HG03460 (cell line): ENCODE measurements at regions not wholly inside any gene's neighbourhood (a gene's known extent, or its start where the extent isn't known, plus 50 kb on each side); places are given as distances from the start of the nearest gene placed in this dataset.
"Not testable (repeated sequence)": the region's sequence is repeated elsewhere in the genome, so short reads cannot be mapped to it uniquely, and the experiment has no call there.

Source experiments
- ATAC-seq: cut with Tn5 transposase; IDR thresholded peaks from one replicate; pipeline ENCODE4 v1.9.1; 2021; ENCODE audit not compliant: unreplicated experiment

DNA sequence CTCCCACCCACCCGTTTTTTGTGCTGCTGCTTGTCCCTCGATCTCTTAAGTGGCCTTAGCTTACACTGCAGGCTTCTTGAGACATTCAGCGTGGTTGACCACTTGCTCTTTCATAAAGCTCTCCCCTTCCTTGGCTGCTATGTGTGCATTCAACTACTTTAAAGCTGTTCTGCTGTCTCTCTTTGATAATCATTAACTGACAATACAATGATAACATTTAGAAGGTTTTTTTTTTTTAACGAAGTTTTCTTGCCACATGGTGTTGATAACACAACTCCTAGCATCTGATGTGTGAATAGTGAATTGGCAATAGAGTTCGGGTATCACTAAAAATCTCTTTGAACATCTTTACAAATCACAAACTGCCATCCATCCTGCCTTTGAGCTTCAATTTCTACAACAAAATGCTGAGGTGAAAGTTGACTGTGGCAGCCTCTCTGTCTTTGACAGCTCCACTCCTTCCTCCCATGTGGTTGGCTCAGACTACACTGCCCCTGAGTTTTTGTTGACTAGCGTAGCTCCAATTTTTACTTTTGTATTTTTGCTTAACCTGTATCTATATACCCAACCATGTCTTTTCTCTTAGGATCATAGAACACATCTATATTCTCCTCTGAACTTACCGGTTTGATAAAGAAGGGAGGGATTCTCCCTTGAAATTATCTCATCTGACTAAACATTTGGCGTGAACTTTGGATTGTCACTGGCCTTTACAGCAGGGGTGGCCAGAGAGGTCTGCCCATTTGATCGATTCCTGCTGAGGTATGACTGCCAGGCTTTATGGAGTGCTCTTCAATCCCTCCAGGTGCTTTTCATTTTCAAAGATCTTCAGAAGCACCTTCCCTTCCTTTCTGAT lies 409.4 kb upstream of the CD180 start:
- no peak for ATAC-seq

- no peak for ATAC-seq
These were observed 394.9 kb upstream of the CD180 start for GRCh38 chr5:67591491-67591890.

DNA sequence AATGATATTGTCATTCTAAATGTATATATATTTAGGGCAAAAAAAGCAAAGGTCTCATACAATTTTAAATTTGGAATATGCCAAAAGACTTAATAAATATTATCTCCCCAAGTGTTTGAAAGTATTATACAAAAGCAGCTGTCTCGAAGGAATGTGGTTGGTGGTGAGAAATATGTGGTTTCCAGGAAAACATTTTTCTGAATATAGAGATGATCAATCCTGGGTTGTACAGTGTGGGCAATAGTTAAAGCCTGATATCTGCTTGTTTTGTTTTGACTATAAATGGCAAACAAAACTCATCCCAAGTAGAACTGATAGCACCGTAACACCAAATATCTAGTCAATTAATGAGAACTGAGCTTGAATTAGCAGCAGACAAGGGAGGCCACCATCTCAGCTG lies 391.8 kb upstream of the CD180 start:
- ATAC-seq: no peak

DNA sequence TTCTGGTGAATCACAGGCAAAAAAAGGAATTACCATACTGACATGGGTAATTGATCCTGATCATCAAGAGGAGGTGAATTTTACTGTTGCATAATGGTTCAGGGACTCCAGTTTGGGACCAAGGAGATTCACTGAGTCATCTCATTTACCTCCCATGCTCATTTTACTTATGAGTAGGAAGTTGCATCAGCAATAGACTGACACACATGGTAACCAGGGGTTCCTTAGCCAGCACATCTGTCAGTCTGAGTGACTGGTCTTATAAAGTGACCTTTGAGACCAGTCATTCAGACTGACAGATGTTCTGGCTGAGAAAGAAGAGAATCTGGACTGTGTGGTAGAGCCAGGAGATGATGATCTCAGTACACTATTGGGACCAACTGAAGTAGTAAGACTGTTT lies 384.6 kb upstream of the CD180 start:
- ATAC-seq: no peak

DNA sequence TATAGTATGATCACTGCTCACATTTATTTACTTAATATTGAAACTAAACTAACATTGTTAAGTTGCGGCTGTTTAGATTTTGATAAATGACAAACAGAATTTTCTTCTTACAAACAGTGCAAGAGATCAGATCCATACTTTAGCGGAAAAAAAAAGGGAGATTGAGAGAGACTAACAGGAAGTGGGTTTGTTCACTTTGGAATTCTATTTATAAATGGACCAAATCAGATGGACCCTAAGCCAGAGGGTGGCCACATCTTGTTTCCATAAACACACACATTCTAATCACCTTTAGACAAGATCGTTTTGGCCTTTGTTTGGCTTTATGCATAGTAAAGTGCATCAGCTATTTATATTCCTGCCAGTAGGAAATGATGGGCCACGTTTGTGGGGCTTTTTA lies 381.4 kb upstream of the CD180 start:
- no peak for ATAC-seq

DNA sequence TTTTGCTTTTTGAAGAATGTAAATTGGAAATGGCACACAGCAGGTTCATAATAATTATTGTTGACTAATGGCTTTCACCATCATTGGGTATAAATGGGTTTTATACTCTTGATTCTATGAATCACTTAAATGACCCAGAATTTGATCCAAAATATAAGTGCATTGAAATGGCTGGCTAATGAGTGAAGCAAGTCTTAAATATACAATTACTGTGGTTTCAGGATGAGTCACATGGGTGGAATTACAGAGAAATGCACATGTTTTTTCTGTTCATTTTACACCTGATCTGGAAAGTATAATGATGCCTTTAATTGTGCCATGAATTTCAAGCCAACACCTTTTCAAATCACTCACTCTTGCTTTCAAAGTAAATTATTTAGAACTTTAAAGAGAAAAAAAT lies 380.8 kb upstream of the CD180 start:
- no peak for ATAC-seq

DNA sequence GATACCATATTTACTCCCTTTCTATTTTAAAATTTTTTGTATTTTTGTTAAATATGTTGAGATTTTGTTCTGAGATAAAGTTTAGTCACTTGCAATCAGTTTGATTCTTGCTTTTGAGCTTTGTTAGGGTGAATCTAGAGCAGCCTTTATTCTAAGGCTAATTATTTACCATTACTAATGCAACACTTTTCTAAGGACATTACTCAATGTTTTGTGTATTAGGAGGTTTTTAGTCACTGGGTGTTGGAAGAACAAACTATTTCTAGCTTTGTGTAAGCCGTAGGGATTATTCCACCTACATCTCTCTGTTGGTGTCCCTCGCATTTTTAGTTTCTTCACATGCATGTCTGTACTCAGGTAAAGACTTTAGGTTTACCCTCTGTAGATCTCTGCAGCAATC lies 379.5 kb upstream of the CD180 start:
- ATAC-seq: no peak

DNA sequence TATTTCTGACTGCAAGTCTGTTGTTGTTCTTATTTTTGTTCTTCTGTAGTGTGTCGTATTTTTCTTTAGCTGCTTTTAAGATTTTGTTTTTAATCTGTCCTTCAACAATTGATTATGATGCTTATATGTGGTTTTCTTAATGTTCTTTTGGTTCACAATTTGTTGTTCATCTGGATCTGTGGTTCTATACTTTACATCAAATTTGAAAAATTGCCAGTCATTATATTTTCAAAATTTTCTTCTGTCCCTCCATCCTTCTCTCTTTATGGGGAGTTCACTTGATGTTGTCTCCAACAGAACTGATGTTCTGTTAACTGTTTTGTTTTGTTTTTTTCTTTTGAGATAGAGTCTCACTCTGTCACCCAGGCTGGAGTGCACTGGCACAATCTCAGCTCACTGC lies 378.5 kb upstream of the CD180 start:
- ATAC-seq: no peak

DNA sequence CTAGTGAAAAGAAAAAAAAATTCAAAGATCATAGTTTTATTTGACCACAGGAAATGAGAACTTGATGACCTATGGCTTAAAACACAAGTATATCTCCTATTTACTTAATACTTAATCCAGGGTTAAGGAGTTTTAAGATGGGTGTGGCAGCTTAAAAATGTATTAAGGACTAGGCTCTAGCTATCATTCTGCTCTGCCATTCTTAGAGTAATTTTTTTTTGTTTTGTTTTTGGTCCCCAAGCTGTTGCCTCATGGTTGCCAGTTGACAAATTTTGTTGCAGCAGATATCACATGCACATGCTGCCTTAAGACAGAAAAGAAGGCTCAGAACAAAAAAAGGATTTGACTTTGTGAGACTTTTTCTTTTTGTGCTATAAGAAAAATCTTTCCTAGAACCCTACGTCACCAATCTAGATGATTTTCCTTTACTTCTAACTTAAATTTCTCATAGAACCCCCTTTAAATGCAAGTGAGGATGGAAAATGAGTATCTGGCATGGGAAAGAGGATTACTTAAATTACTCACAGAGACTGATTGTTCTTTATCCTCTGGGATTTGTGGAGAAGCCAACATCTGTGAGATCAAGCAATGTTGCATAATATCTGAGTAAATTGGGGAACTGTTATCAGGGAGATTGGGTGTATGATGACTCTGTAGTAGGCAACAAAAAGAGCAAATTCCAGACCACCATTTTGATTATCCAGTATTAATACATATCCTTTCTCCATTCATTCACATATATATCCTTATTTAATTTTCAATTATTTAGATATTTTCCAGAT lies 364.7 kb upstream of the CD180 start:
- ATAC-seq: no peak

- ATAC-seq: no peak
These were observed 356.2 kb upstream of the CD180 start for GRCh38 chr5:67552773-67553172.

GRCh38 chr5:67549947-67550346 lies 353.3 kb upstream of the CD180 start:
- no peak for ATAC-seq

DNA sequence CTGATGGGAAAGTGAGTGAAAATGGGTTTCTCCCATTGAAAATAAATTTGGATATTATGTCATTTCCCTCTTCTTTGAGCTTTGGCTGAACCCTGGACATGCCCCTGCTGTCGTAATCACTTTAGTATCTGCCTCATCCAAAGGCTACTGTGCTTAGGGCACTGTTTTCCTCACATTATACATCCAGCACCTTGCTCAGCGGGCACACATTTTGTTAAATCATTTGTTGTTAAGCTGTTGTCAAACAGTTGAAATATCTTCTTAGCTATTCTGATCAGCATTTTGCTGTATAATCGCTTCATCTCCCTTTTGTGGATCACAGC lies 352.7 kb upstream of the CD180 start:
- no peak for ATAC-seq

GRCh38 chr5:67548520-67549295 lies 352.1 kb upstream of the CD180 start:
- ATAC-seq: no peak

- no peak for ATAC-seq
These were observed 351.1 kb upstream of the CD180 start for GRCh38 chr5:67547682-67548081.

DNA sequence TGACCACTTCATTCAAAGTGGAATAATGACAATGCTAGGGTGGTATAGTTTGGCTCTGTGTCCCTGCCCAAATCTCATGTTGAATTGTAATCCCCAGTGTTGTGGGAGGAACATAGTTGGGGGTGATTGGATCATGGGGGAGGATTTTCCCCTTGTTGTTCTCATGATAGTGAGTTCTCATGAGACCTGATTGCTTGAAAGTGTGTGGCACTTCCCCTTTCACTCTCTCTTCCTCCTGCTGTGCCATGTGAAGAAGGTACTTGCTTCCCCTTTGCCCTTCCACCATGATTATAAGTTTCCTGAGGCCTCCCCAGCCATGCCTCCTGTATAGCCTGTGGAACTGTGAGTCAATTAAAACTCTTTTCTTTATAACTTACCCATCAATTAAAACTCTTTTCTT lies 348.3 kb upstream of the CD180 start:
- ATAC-seq: not testable (repeated sequence)

GRCh38 chr5:67543720-67544270 lies 347.2 kb upstream of the CD180 start:
- no peak for ATAC-seq

DNA sequence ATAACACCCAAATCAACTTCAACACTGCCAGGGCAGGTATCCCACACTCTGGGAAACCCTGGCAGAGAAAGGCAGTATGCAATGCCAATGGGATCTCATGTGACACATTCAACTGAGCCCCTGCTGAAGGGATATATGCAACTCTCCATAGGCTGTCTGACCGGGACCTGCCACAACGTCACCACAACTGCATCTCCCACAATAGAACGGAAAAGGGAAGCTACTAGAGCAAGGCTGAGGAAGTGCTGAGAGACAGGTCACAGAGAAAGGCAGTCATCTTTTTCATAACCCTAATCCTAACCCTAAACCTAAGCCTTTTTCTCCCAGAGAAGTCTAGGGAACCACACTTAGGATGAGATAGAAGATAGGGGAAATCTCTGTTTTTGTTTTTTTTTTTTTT lies 345.9 kb upstream of the CD180 start:
- no peak for ATAC-seq

- no peak for ATAC-seq
These were observed 345.3 kb upstream of the CD180 start for GRCh38 chr5:67541875-67542274.

GRCh38 chr5:67538855-67539506 lies 342.4 kb upstream of the CD180 start:
- ATAC-seq: no peak

DNA sequence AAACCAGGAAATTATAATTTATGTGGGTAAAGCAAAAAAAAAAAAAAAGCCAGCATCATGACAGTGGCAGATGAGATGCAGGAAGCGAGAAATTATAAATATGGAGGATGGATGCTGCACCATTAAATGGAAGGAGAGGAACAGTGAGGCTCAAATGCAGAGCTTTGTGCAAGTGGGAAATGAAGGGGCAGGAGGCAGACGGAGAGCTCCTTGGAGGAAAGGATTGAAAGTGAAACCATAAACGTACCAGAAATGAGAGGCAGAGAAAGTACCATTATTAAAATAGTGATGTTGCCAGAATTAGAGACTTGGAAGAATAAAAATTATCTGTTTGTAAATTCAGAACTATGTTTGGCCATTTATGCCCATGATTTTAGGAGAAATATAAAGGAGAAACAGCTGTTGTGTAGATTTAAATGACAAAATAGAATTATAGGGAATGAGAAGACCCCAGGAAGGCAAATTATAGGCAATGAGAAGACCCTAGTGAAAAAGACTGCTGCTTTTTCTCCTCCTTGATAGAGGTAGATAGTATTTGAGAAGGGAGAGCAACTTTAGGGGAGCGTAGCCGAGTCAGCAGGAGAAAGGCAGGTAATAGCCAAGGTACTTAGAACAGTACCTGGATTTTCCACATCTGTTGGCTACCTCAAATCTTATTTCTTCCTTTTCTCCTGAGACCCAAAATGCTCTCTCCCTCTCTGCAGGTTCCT lies 341.0 kb upstream of the CD180 start:
- ATAC-seq: no peak
